Chondrocyte (in vitro differentiated cells): ENCODE measurements at regions not wholly inside any gene's neighbourhood (a gene's known extent, or its start where the extent isn't known, plus 50 kb on each side); places are given as distances from the start of the nearest gene placed in this dataset.

Experiments
- DNase-seq: peaks from one replicate; pipeline ENCODE4 v3.0.0; 2021; ENCODE audit warnings: mixed read lengths, low spot score
- H3K27ac Mint-ChIP-seq: one replicate; pipeline ENCODE4 v1.8.0; 2021; ENCODE audit warnings: mild to moderate bottlenecking, moderate library complexity, mixed read lengths; ENCODE audit not compliant: unreplicated experiment
- H3K27me3 Mint-ChIP-seq: 2 replicates; pipeline ENCODE4 v1.8.0; 2021; ENCODE audit warnings: low read depth, mixed read lengths
- H3K36me3 Mint-ChIP-seq: 2 replicates; pipeline ENCODE4 v1.8.0; 2021; ENCODE audit warnings: low read depth, mixed read lengths
- H3K4me1 Mint-ChIP-seq: 2 replicates; pipeline ENCODE4 v1.8.0; 2021; ENCODE audit warnings: low read depth, mild to moderate bottlenecking, mixed read lengths
- H3K4me3 Mint-ChIP-seq: one replicate; pipeline ENCODE4 v1.8.0; 2021; ENCODE audit warnings: mild to moderate bottlenecking, moderate library complexity, mixed read lengths; ENCODE audit not compliant: unreplicated experiment
- H3K9me3 Mint-ChIP-seq: 2 replicates; pipeline ENCODE4 v1.8.0; 2021; ENCODE audit warnings: low read depth, mixed read lengths
- CTCF ChIP-seq: fragments of 200-600 bp; sonication (generic); IDR thresholded peaks from 2 replicates; pipeline ENCODE4 v1.5.0; 2021; ENCODE audit warnings: antibody characterized with exemption, mild to moderate bottlenecking, moderate library complexity

GRCh38 chr13:80989241-80989640 lies 648.3 kb upstream of the SPRY2 start:
- no peaks in the 10 kb centered on the region for H3K4me1 Mint-ChIP-seq
- no peak for DNase-seq
- H3K27ac Mint-ChIP-seq, result no peak overlapping the region
- no peaks in the 10 kb centered on the region for H3K36me3 Mint-ChIP-seq
- no peak overlapping the region for H3K4me3 Mint-ChIP-seq
- H3K9me3 Mint-ChIP-seq, result peaks cover 32% of the 10 kb centered on the region
- no peaks in the 10 kb centered on the region for H3K27me3 Mint-ChIP-seq
- TF ChIP-seq CTCF, result no peak

- H3K9me3 Mint-ChIP-seq, result peaks cover 32% of the 10 kb centered on the region
- no peaks in the 10 kb centered on the region for H3K27me3 Mint-ChIP-seq
- no peak overlapping the region for H3K27ac Mint-ChIP-seq
- no peak for DNase-seq
- no peaks in the 10 kb centered on the region for H3K4me1 Mint-ChIP-seq
- H3K36me3 Mint-ChIP-seq, result no peaks in the 10 kb centered on the region
- H3K4me3 Mint-ChIP-seq, result no peak overlapping the region
- TF ChIP-seq CTCF, result no peak
These were observed 647.6 kb upstream of the SPRY2 start for GRCh38 chr13:80988391-80989151.

GRCh38 chr13:80979035-80979641 lies 638.2 kb upstream of the SPRY2 start:
- TF ChIP-seq CTCF, result peak; percentile 96
- no peaks in the 10 kb centered on the region for H3K9me3 Mint-ChIP-seq
- no peak overlapping the region for H3K4me3 Mint-ChIP-seq
- DNase-seq, result no peak
- no peaks in the 10 kb centered on the region for H3K27me3 Mint-ChIP-seq
- H3K4me1 Mint-ChIP-seq, result no peaks in the 10 kb centered on the region
- H3K36me3 Mint-ChIP-seq, result no peaks in the 10 kb centered on the region
- H3K27ac Mint-ChIP-seq, result no peak overlapping the region

- no peak overlapping the region for H3K27ac Mint-ChIP-seq
- H3K36me3 Mint-ChIP-seq, result no peaks in the 10 kb centered on the region
- H3K4me3 Mint-ChIP-seq, result no peak overlapping the region
- TF ChIP-seq CTCF, result no peak
- no peaks in the 10 kb centered on the region for H3K9me3 Mint-ChIP-seq
- H3K4me1 Mint-ChIP-seq, result no peaks in the 10 kb centered on the region
- no peaks in the 10 kb centered on the region for H3K27me3 Mint-ChIP-seq
- no peak for DNase-seq
These were observed 636.2 kb upstream of the SPRY2 start for GRCh38 chr13:80977168-80977567.

GRCh38 chr13:80975903-80976302 lies 635.0 kb upstream of the SPRY2 start:
- Mint-ChIP-seq H3K4me3 (no peak overlapping the region), H3K27ac (no peak overlapping the region), H3K4me1 (no peaks in the 10 kb centered on the region), H3K27me3 (no peaks in the 10 kb centered on the region), H3K9me3 (peaks cover 4% of the 10 kb centered on the region), H3K36me3 (no peaks in the 10 kb centered on the region)
- DNase-seq, result no peak
- TF ChIP-seq CTCF, result no peak
